MM.1S (cell line): ENCODE measurements at regions not wholly inside any gene's neighbourhood (a gene's known extent, or its start where the extent isn't known, plus 50 kb on each side); places are given as distances from the start of the nearest gene placed in this dataset.

Source experiments
- DNase-seq: peaks from one replicate; pipeline ENCODE4 v3.0.0-alpha.2; 2015
- H2AFZ ChIP-seq: fragments of 300-600 bp; sonication (generic); 2 replicates; pipeline ENCODE4 v1.6.0; 2016; ENCODE audit warnings: antibody characterized with exemption, low read length
- H3F3A ChIP-seq: fragments of 300-600 bp; sonication (generic); 2 replicates; pipeline ENCODE4 v1.6.1; 2016; ENCODE audit warnings: mild to moderate bottlenecking, antibody characterized with exemption, low read length, moderate library complexity, mixed read lengths; ENCODE audit not compliant: insufficient read depth
- H3K27ac ChIP-seq: fragments of 300-600 bp; sonication (generic); 2 replicates; pipeline ENCODE4 v1.5.1; 2016; ENCODE audit warnings: mild to moderate bottlenecking, low read length
- H3K27me3 ChIP-seq: fragments of 300-600 bp; sonication (generic); replicated peaks from 2 replicates; pipeline ENCODE4 v1.6.0; 2016; ENCODE audit warnings: low read length; ENCODE audit not compliant: insufficient read depth
- H3K36me3 ChIP-seq: fragments of 300-600 bp; sonication (generic); replicated peaks from 2 replicates; pipeline ENCODE4 v1.6.1; 2016; ENCODE audit warnings: mild to moderate bottlenecking, low read length, mixed read lengths; ENCODE audit not compliant: insufficient read depth
- H3K4me1 ChIP-seq: fragments of 300-600 bp; sonication (generic); 2 replicates; pipeline ENCODE4 v1.6.1; 2016; ENCODE audit warnings: low read length, mixed read lengths
- H3K4me2 ChIP-seq: fragments of 300-600 bp; sonication (generic); 2 replicates; pipeline ENCODE4 v1.6.0; 2016; ENCODE audit warnings: low read depth, low read length
- H3K4me3 ChIP-seq: fragments of 300-600 bp; sonication (generic); 2 replicates; pipeline ENCODE4 v1.5.1; 2016; ENCODE audit warnings: low read length, mixed read lengths
- H3K79me2 ChIP-seq: fragments of 300-600 bp; sonication (generic); 2 replicates; pipeline ENCODE4 v1.6.1; 2016; ENCODE audit warnings: mixed run types, low read length, mixed read lengths
- H3K9ac ChIP-seq: fragments of 300-600 bp; sonication (generic); 2 replicates; pipeline ENCODE4 v1.6.1; 2016; ENCODE audit warnings: low read length, mixed read lengths
- H3K9me2 ChIP-seq: fragments of 300-600 bp; sonication (generic); replicated peaks from 2 replicates; pipeline ENCODE4 v1.6.1; 2016; ENCODE audit warnings: mild to moderate bottlenecking, low read length, mixed read lengths; ENCODE audit not compliant: insufficient read depth
- H3K9me3 ChIP-seq: fragments of 300-600 bp; sonication (generic); replicated peaks from 2 replicates; pipeline ENCODE4 v1.6.1; 2016; ENCODE audit warnings: mild to moderate bottlenecking, low read length, mixed read lengths; ENCODE audit not compliant: insufficient read depth
- H4K20me1 ChIP-seq: fragments of 300-600 bp; sonication (generic); 2 replicates; pipeline ENCODE4 v1.6.1; 2016; ENCODE audit warnings: mild to moderate bottlenecking, low read length, moderate library complexity, mixed read lengths; ENCODE audit not compliant: insufficient read depth
- CTCF ChIP-seq: fragments of 300-600 bp; sonication (generic); IDR thresholded peaks from 2 replicates; pipeline ENCODE4 v1.5.1; 2016; ENCODE audit warnings: antibody characterized with exemption, low read length, mixed read lengths
- EZH2 ChIP-seq: fragments of 300-600 bp; sonication (generic); optimal IDR thresholded peaks from 2 replicates; pipeline ENCODE3; 2017; ENCODE audit warnings: low read depth, mild to moderate bottlenecking, antibody characterized with exemption, low read length, mixed read lengths
- EZH2phosphoT487 ChIP-seq: fragments of 300-600 bp; sonication (generic); IDR thresholded peaks from 2 replicates; pipeline ENCODE4 v1.6.1; 2018; ENCODE audit warnings: antibody characterized with exemption, low read length

- Histone ChIP-seq H3K9ac (no peak overlapping the region), H3K9me3 (no peaks in the 10 kb centered on the region), H3K4me1 (no peaks in the 10 kb centered on the region), H3K79me2 (no peaks in the 10 kb centered on the region), H3K27me3 (no peaks in the 10 kb centered on the region), H2AFZ (no peak overlapping the region), H4K20me1 (no peaks in the 10 kb centered on the region), H3K9me2 (no peaks in the 10 kb centered on the region), H3K36me3 (no peaks in the 10 kb centered on the region), H3K27ac (no peak overlapping the region), H3K4me3 (no peak overlapping the region), H3F3A (no peaks in the 10 kb centered on the region), H3K4me2 (no peak overlapping the region)
- no peak for DNase-seq
- TF ChIP-seq CTCF (no peak), EZH2 (no peak), EZH2phosphoT487 (no peak)
Observed at GRCh38 chr5:23446424-23446823, 61.0 kb upstream of the PRDM9 start.

GRCh38 chr5:23445573-23445972 is 61.8 kb upstream of the PRDM9 start:
- H2AFZ ChIP-seq = no peak overlapping the region
- DNase-seq = no peak

GRCh38 chr5:23440703-23441102 is 66.7 kb upstream of the PRDM9 start:
- H3K4me2 ChIP-seq = no peak overlapping the region
- no peak for DNase-seq
- no peaks in the 10 kb centered on the region for H3K27me3 ChIP-seq
- no peak overlapping the region for H3K9ac ChIP-seq
- no peak for TF ChIP-seq EZH2phosphoT487
- no peak for TF ChIP-seq EZH2
- no peak for TF ChIP-seq CTCF
- H3K4me1 ChIP-seq = no peaks in the 10 kb centered on the region
- no peaks in the 10 kb centered on the region for H3K79me2 ChIP-seq
- H3K36me3 ChIP-seq = no peaks in the 10 kb centered on the region
- no peak overlapping the region for H3K4me3 ChIP-seq
- H3F3A ChIP-seq = no peaks in the 10 kb centered on the region
- no peaks in the 10 kb centered on the region for H4K20me1 ChIP-seq
- H3K9me3 ChIP-seq = no peaks in the 10 kb centered on the region
- no peak overlapping the region for H2AFZ ChIP-seq
- H3K9me2 ChIP-seq = no peaks in the 10 kb centered on the region
- H3K27ac ChIP-seq = no peak overlapping the region

More at GRCh38 chr5:23445573-23445972, 61.8 kb upstream of the PRDM9 start:
- Histone ChIP-seq H3K9ac (no peak overlapping the region), H4K20me1 (no peaks in the 10 kb centered on the region), H3K79me2 (no peaks in the 10 kb centered on the region), H3K9me3 (no peaks in the 10 kb centered on the region), H3K9me2 (no peaks in the 10 kb centered on the region), H3K4me3 (no peak overlapping the region), H3K36me3 (no peaks in the 10 kb centered on the region), H3F3A (no peaks in the 10 kb centered on the region), H3K4me2 (no peak overlapping the region), H3K4me1 (no peaks in the 10 kb centered on the region), H3K27ac (no peak overlapping the region), H3K27me3 (no peaks in the 10 kb centered on the region)
- TF ChIP-seq EZH2phosphoT487 = no peak
- TF ChIP-seq EZH2 = no peak
- TF ChIP-seq CTCF = no peak

GRCh38 chr5:23437011-23437410 is 70.4 kb upstream of the PRDM9 start:
- no peak overlapping the region for H3K4me2 ChIP-seq
- TF ChIP-seq CTCF = no peak
- TF ChIP-seq EZH2 = no peak
- no peak for TF ChIP-seq EZH2phosphoT487
- H3K9me3 ChIP-seq = no peaks in the 10 kb centered on the region
- DNase-seq = no peak
- H3K36me3 ChIP-seq = no peaks in the 10 kb centered on the region
- H3K9me2 ChIP-seq = no peaks in the 10 kb centered on the region
- no peaks in the 10 kb centered on the region for H3F3A ChIP-seq
- no peaks in the 10 kb centered on the region for H4K20me1 ChIP-seq
- no peak overlapping the region for H3K9ac ChIP-seq
- H3K79me2 ChIP-seq = no peaks in the 10 kb centered on the region
- H3K4me3 ChIP-seq = no peak overlapping the region
- no peak overlapping the region for H2AFZ ChIP-seq
- H3K4me1 ChIP-seq = no peaks in the 10 kb centered on the region
- H3K27ac ChIP-seq = no peak overlapping the region
- no peaks in the 10 kb centered on the region for H3K27me3 ChIP-seq
